DOHH2 (cell line): ENCODE measurements at regions not wholly inside any gene's neighbourhood (a gene's known extent, or its start where the extent isn't known, plus 50 kb on each side); places are given as distances from the start of the nearest gene placed in this dataset.

Experiments
- H3F3A ChIP-seq: fragments of 200-600 bp; sonication (generic), shearing (Covaris generic); 2 replicates; pipeline ENCODE4 v1.6.0; 2016; ENCODE audit warnings: antibody characterized with exemption, mild to moderate bottlenecking; ENCODE audit not compliant: control insufficient read depth, insufficient read depth
- H3K27ac ChIP-seq: fragments of 200-600 bp; sonication (generic); 2 replicates; pipeline ENCODE4 v1.5.1; 2014; ENCODE audit warnings: low read depth, mild to moderate bottlenecking, low read length, moderate library complexity
- H3K27me3 ChIP-seq: fragments of 200-600 bp; sonication (generic); 2 replicates; pipeline ENCODE4 v1.6.1; 2014; ENCODE audit warnings: mild to moderate bottlenecking, low read length, mixed read lengths; ENCODE audit not compliant: control insufficient read depth
- H3K36me3 ChIP-seq: fragments of 200-600 bp; sonication (generic); 2 replicates; pipeline ENCODE4 v1.6.1; 2014; ENCODE audit warnings: mild to moderate bottlenecking, low read length, moderate library complexity, mixed read lengths; ENCODE audit not compliant: control insufficient read depth
- H3K4me1 ChIP-seq: fragments of 200-600 bp; sonication (generic); 2 replicates; pipeline ENCODE4 v1.6.1; 2014; ENCODE audit warnings: mild to moderate bottlenecking, low read length, mixed read lengths; ENCODE audit not compliant: control insufficient read depth
- H3K4me2 ChIP-seq: fragments of 200-600 bp; sonication (generic); 2 replicates; pipeline ENCODE4 v1.6.0; 2014; ENCODE audit warnings: mild to moderate bottlenecking, low read length, moderate library complexity
- H3K4me3 ChIP-seq: fragments of 200-600 bp; sonication (generic); 2 replicates; pipeline ENCODE4 v1.5.1; 2014; ENCODE audit warnings: mild to moderate bottlenecking, low read length, mixed read lengths
- H3K79me2 ChIP-seq: fragments of 200-600 bp; sonication (generic); 2 replicates; pipeline ENCODE4 v1.6.1; 2014; ENCODE audit warnings: mild to moderate bottlenecking, low read length, mixed read lengths; ENCODE audit not compliant: control insufficient read depth
- H3K9me2 ChIP-seq: fragments of 200-600 bp; sonication (generic); replicated peaks from 2 replicates; pipeline ENCODE4 v1.6.1; 2014; ENCODE audit warnings: mild to moderate bottlenecking, low read length, mixed read lengths; ENCODE audit not compliant: control insufficient read depth
- H3K9me3 ChIP-seq: fragments of 200-600 bp; sonication (generic); 2 replicates; pipeline ENCODE4 v1.6.1; 2014; ENCODE audit warnings: antibody characterized with exemption, low read length, mixed read lengths; ENCODE audit not compliant: control insufficient read depth, insufficient read depth
- H4K20me1 ChIP-seq: fragments of 200-600 bp; sonication (generic); 2 replicates; pipeline ENCODE4 v1.6.0; 2014; ENCODE audit warnings: low read depth, mild to moderate bottlenecking, antibody characterized with exemption, low read length, moderate library complexity; ENCODE audit not compliant: control insufficient read depth, insufficient read depth
- EZH2phosphoT487 ChIP-seq: fragments of 200-600 bp; sonication (generic); IDR thresholded peaks from 2 replicates; pipeline ENCODE4 v1.6.1; 2017; ENCODE audit warnings: borderline replicate concordance, mild to moderate bottlenecking, antibody characterized with exemption, low read length, moderate library complexity, mixed read lengths
- TF ChIP-seq, protein P1 (sequence below): fragments of 200-600 bp; sonication (generic); IDR thresholded peaks from one replicate; pipeline ENCODE4 v1.5.1; 2014; ENCODE audit warnings: antibody characterized with exemption, mild to moderate bottlenecking, low read depth, low read length; ENCODE audit not compliant: poor library complexity, severe bottlenecking

DNA sequence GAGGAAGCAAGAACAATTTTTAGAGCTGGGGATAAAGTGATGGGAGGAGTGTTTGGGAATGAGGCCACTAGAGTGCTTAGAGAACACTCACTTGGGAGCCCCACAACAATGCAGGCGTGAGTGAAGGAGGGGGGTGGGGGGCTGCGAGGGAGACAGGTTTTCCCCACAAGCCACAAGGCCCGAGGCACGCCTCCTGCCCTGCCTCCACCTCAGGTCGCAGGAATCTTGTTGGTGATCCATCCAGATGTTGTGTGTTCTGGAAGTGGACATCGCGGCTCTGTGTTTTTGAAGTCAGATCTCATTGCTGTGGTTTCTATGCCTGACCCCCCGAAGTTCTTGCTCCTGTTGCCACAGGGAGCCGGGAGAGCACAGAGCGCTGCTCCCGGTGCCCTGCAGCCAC lies 178.0 kb upstream of the BMPER start:
- Histone ChIP-seq H4K20me1 (no peaks in the 10 kb centered on the region), H3K9me3 (no peaks in the 10 kb centered on the region)

DNA sequence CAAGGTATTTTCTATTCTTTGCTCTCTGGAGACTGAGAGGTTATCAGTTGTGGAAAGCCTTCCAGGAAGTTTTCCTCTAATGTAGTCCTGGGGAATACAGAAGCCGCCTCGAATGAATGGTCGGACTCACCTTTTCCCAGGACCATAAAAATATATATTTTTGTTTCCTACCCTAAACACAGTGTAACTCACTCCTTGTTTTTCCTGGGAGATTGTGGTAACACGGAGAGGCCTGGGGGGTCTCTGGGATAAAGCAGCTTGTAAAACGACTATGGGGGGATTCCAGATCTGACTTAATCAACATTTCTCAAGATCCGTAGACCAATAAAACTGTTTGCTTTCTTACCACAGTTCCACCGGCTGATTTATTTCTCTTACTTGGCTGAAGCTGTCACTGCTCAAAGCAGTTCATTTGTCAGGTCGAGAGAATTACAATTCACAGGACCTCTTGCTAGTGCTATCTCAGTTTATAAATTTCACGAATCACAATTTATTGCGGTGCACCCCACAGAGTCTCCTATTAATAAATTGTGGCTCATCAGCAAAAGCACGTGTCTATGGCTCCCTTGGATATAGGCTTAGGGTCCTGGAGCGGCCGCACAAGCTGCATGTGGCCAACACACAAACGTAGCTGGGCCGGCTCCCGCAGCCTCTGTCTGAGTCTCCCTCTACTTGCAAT lies 176.3 kb upstream of the BMPER start:
- Histone ChIP-seq H3F3A (no peaks in the 10 kb centered on the region), H3K36me3 (no peaks in the 10 kb centered on the region), H3K27me3 (no peaks in the 10 kb centered on the region), H3K9me2 (no peaks in the 10 kb centered on the region), H3K4me1 (peaks cover 14% of the 10 kb centered on the region), H3K79me2 (no peaks in the 10 kb centered on the region), H4K20me1 (no peaks in the 10 kb centered on the region), H3K9me3 (no peaks in the 10 kb centered on the region), H3K27ac (no peak overlapping the region), H3K4me3 (no peak overlapping the region), H3K4me2 (no peak overlapping the region)
- no peak for TF ChIP-seq EZH2phosphoT487
- TF ChIP-seq, protein P1, sequence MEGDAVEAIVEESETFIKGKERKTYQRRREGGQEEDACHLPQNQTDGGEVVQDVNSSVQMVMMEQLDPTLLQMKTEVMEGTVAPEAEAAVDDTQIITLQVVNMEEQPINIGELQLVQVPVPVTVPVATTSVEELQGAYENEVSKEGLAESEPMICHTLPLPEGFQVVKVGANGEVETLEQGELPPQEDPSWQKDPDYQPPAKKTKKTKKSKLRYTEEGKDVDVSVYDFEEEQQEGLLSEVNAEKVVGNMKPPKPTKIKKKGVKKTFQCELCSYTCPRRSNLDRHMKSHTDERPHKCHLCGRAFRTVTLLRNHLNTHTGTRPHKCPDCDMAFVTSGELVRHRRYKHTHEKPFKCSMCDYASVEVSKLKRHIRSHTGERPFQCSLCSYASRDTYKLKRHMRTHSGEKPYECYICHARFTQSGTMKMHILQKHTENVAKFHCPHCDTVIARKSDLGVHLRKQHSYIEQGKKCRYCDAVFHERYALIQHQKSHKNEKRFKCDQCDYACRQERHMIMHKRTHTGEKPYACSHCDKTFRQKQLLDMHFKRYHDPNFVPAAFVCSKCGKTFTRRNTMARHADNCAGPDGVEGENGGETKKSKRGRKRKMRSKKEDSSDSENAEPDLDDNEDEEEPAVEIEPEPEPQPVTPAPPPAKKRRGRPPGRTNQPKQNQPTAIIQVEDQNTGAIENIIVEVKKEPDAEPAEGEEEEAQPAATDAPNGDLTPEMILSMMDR: no peak

More for the DNA sequence above, 178.0 kb upstream of the BMPER start:
- no peaks in the 10 kb centered on the region for H3K36me3 ChIP-seq
- no peaks in the 10 kb centered on the region for H3K27me3 ChIP-seq
- no peaks in the 10 kb centered on the region for H3K79me2 ChIP-seq
- no peak overlapping the region for H3K4me2 ChIP-seq
- no peak for TF ChIP-seq EZH2phosphoT487
- TF ChIP-seq, protein P1: no peak
- no peaks in the 10 kb centered on the region for H3K9me2 ChIP-seq
- no peak overlapping the region for H3K27ac ChIP-seq
- peaks cover 14% of the 10 kb centered on the region for H3K4me1 ChIP-seq
- H3F3A ChIP-seq: no peaks in the 10 kb centered on the region
- no peak overlapping the region for H3K4me3 ChIP-seq

DNA sequence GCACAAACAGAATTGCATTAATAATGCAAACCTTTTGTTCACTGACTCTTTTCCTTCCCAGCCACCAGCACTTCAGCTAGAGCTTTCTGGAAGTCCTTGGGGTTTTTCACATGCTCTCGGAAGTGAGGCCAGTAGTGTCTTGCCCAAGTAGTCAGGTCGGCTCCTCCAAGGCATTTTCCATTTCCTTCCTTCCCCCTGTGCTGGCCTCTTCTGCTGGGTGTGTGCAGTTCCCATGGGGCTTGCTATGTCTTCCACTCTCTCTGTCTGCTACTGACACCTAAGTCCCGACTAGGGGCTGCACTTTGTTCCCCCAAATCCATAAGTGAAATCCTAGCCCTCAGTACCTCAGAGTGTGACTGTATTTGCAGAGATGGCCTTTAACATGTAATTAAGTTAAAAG lies 175.6 kb upstream of the BMPER start:
- Histone ChIP-seq H3K4me1 (peaks cover 14% of the 10 kb centered on the region), H3K79me2 (no peaks in the 10 kb centered on the region), H4K20me1 (no peaks in the 10 kb centered on the region), H3F3A (no peaks in the 10 kb centered on the region), H3K9me2 (no peaks in the 10 kb centered on the region), H3K9me3 (no peaks in the 10 kb centered on the region), H3K27me3 (no peaks in the 10 kb centered on the region), H3K4me2 (no peak overlapping the region), H3K27ac (no peak overlapping the region), H3K36me3 (no peaks in the 10 kb centered on the region), H3K4me3 (no peak overlapping the region)
- no peak for TF ChIP-seq EZH2phosphoT487
- TF ChIP-seq, protein P1: no peak
